ENCODE measurements at regions not wholly inside any gene's neighbourhood (a gene's known extent, or its start where the extent isn't known, plus 50 kb on each side); places are given as distances from the start of the nearest gene placed in this dataset.
A peak's percentile ranks its signal among the peaks of the same experiment; 100 is the strongest.

GRCh38 chr5:34553581-34553980, 102.5 kb upstream of the RAI14 start (continued):
- no peak for TF ChIP-seq PATZ1 (CRISPR knock-in tag; IDR thresholded peaks at IDR 0.05; ENCODE audit: borderline replicate concordance)
- no peak for TF ChIP-seq DIDO1 (tag; IDR thresholded peaks at IDR 0.05; ENCODE audit: low read depth)
- no peak for TF ChIP-seq ZNF740 (CRISPR knock-in tag; IDR thresholded peaks at IDR 0.05)
- TF ChIP-seq ZNF740 (tag; IDR thresholded peaks at IDR 0.05), result no peak
- TF ChIP-seq VEZF1 (CRISPR knock-in tag; IDR thresholded peaks at IDR 0.05), result peak; percentile 28; the same call in 1 of the 2 replicates
- TF ChIP-seq ZNF780A (CRISPR knock-in tag; IDR thresholded peaks at IDR 0.05), result no peak
- no peak for TF ChIP-seq XRCC3 (IDR thresholded peaks at IDR 0.05)
- TF ChIP-seq NFYB (IDR thresholded peaks at IDR 0.05; ENCODE audit: extremely low read depth, insufficient read length), result no peak
- no peak for TF ChIP-seq FOS (IDR thresholded peaks at IDR 0.05; ENCODE audit: extremely low read depth, insufficient read length)
- peak; percentile 33; the same call in 1 of the 2 replicates for TF ChIP-seq NCOA1 (IDR thresholded peaks at IDR 0.05; ENCODE audit: low read depth)
- TF ChIP-seq ZNF717 (CRISPR knock-in tag; IDR thresholded peaks at IDR 0.05), result no peak
- TF ChIP-seq MCM2 (IDR thresholded peaks at IDR 0.05; ENCODE audit: low read depth), result no peak
- TF ChIP-seq NONO (IDR thresholded peaks at IDR 0.05; ENCODE audit: low read depth in 2 of 2, low read length in 1 of 2), result no peak
- TF ChIP-seq ZNF384 (IDR thresholded peaks at IDR 0.05; ENCODE audit: low read depth, low read length), result no peak
- no peak for TF ChIP-seq BCL6 (CRISPR knock-in tag; IDR thresholded peaks at IDR 0.05)
- TF ChIP-seq FOXP4 (CRISPR knock-in tag; IDR thresholded peaks at IDR 0.05; ENCODE audit: borderline replicate concordance), result no peak
- no peak for TF ChIP-seq DDX20 (tag; IDR thresholded peaks at IDR 0.05; ENCODE audit: low read depth)
- TF ChIP-seq POU5F1 (IDR thresholded peaks at IDR 0.05; ENCODE audit: borderline replicate concordance, low read depth, low read length, partially characterized antibody), result no peak
- no peak for TF ChIP-seq E2F8 (IDR thresholded peaks at IDR 0.05; ENCODE audit: low read depth, partially characterized antibody)
- TF ChIP-seq SOX6 (IDR thresholded peaks at IDR 0.05), result peak; percentile 33; the same call in 1 of the 2 replicates
- no peak for TF ChIP-seq MAZ (CRISPR knock-in tag; conservative IDR thresholded peaks at IDR 0.05 in 1 of 2, IDR thresholded peaks at IDR 0.05 in 1 of 2)

Measured in K562 (cell line).